IMR-90 (cell line): ENCODE measurements at regions not wholly inside any gene's neighbourhood (a gene's known extent, or its start where the extent isn't known, plus 50 kb on each side); places are given as distances from the start of the nearest gene placed in this dataset.

Source experiments
- CTCF ChIP-seq: conservative IDR thresholded peaks from 2 replicates; pipeline ENCODE4 v1.5.1; 2012; ENCODE audit warnings: mild to moderate bottlenecking, low read depth, low read length, improper control_type of control experiment
- FOS ChIP-seq: fragments of 150-350 bp; IDR thresholded peaks from 2 replicates; pipeline ENCODE4 v1.6.1; 2016; ENCODE audit warnings: low read depth, low read length

DNA sequence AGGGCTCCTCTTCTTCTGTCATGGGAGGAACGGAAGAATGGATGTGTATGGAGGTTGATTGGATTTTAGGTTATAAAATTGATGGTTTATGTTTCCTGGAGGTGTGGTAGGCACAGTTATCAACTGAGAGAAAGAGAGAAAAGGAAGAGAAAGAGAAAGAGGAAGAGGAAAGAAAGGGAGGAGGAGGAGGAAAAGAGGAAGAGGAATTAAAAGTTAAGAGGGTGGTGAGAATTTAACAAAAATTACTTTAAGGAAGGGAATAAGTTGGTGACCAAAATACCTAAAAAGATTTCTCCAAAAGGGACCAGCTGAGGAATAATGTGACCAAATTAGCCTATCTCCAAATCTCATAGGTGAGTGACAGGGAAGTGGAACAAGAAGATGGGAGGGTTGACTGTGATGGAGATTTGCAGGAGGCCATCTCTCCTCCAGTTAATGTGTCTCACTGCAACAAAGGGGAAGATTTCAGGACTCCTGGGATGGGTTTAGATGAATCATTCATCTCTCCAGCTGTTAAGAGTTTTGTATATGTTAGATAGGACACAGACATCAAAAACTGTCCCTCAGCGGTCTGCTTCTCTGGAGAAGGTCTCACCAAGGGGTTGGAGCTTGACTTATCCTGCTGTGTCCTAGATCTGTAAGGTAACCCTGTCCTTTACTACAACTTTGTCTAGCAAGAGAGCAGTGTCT is 76.0 kb upstream of the TMC1 start:
- TF ChIP-seq CTCF = no peak
- no peak for TF ChIP-seq FOS
